ENCODE measurements at regions not wholly inside any gene's neighbourhood (a gene's known extent, or its start where the extent isn't known, plus 50 kb on each side); places are given as distances from the start of the nearest gene placed in this dataset.

DNA sequence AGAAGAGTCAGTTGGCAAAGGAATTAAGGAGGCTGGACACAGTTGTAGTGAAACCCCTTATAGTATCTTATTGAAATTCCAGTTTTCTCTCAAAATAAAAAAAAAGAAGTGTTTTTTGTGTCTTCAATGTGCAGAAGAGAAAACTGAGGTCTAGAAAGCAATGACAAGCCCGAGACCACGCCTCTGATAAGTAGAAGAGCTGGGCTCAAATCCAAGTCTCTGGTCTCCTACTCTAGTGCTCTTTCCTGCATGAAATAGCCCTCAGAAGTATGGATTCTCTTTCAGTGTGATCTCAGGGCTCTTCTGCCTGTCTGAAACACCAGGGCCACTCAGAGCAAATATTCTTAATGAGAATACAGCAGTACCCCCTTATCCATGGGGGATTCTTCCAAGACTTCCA, 200.9 kb downstream of the KIF18A start:
- no peak for DNase-seq (ENCODE audit: low spot score)

DNA sequence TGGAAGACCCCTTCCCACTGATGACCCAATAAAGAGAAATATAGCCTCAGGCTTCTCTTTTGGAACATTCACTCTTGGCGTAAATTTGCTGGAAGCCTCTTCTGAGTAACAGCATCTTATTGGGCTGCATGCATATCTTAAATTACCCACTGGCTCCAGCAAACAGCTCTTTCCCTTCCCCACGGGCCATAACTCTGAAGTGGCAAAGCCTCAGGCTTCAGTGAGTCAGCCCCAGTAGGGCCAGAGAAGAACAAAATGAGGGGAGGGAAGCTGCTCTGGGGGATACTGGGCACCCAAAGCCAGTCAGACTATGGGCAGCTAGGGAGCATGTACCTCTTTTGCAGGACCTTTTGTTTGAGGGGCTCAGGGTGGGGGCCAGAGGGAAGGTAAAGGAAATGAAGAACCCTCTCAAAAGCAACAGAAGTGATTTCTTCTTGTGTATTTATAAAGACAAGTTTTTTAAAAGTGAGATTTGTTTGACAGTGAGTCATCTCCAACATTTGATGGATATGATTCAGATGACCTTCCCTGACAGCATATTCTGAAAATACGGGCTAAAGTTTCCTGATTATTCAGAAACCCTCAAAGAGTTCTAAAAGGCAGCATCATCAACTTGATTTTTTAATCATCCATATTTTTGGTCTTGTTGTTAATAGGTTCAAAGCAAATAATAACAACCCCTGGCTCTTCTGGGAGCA, 203.4 kb downstream of the KIF18A start:
- DNase-seq (ENCODE audit: low spot score): peak; percentile 9

DNA sequence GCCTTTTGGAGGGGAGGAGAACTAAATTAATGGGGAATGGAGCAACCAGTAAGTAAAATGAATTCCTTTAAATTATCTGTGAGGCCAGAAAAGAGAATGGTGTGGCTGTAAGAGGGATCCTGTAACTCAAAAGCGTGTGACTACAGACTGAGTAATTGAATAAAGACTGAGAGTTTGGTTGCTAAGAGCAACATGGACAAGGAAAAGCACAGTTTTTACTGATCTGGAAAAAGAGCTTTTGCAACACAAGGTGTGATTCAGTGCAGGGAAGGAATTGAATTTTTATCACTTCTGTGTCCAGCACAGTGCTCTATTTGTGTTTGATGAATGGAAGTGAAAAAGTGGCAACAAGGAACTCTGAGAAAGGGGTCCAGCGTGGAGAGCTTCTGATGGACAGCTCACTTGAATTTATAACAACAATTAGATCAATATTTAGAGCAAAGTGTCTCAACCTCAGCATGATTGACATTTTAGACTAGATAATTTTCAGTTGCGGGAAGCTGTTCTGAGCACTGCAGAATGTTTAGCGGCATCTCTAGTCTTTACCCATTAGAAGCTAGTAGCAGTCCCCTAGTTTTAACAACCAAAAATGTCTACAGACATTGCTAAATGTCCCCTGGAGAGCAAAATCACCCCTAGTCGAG, 202.8 kb upstream of the BDNF start:
- DNase-seq (ENCODE audit: low spot score): peak; percentile 17

DNA sequence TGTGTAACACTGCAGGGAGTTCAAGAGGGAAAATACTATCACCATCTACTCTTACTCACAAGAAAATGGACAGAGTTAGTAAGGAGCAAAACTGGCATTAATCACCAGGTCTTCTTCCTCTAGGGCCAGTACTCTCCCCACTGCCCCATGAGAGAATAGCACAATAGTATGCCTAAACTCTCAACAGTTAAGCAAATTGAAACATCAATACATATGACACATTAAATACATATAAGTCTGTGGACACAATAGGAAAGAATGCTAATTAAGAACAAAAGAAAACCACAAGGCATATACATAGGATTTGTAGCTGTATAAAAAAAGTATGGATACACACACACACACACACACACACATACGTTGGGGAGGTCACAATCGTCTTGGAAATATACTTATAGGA, 197.9 kb upstream of the BDNF start:
- no peak for DNase-seq (ENCODE audit: low spot score)

DNA sequence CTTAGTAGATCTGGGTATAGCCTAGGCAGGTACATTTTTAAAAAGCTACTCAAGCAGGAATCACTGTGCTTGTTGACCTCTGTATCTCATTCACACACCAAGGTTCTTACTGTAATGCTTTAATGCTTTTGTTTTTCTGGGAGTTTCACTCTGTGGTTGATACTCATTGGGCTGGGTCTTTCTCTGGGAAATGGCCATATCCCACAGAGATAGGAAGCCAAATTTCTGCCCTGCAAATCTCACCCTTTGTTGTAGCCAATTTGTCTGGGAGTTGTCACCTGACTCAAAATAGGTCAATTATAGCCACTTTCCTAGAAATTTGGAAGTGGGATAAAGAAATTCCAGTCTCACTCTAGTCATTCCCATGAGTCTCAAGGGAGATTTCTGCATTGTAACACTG, 195.8 kb upstream of the BDNF start:
- DNase-seq (ENCODE audit: low spot score): no peak

DNA sequence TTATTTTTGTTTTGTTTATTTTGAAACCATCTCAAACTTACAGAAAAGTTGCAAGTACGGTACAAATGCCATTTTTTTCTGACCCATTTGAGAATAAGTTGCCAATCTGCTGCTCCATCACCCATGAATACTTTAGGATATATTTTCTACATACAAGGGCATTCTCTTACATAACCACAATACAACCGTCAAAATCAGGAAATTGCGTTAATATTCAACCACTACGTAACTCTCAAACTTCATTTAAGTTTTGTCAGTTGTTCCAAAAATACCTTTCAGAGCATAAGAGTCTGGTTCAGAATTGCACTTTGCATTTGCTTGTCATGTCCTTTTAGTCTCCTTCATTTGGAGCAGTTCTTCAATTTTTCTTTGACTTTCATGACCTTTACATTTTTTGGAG, 194.3 kb upstream of the BDNF start:
- no peak for DNase-seq (ENCODE audit: low spot score)

DNA sequence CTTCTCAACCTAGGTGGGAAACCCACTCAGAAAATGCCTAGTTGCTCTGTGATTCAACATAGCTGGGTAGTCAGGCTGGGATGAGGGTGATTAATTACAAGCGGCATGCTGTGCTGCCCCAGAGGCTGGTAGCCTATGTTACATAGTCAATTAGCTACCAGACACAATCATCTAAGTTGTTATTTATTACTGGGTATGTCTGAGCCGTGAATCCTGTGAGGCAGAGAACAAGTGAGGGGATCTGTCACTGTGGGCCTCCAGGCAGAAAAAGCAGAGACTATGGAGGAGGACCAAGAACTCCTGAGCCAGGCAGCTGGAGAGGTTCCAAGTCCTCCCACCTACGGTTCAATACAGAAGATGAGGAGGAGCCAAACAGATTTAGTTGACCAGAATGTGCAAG, 186.6 kb upstream of the BDNF start:
- no peak for DNase-seq (ENCODE audit: low spot score)

DNA sequence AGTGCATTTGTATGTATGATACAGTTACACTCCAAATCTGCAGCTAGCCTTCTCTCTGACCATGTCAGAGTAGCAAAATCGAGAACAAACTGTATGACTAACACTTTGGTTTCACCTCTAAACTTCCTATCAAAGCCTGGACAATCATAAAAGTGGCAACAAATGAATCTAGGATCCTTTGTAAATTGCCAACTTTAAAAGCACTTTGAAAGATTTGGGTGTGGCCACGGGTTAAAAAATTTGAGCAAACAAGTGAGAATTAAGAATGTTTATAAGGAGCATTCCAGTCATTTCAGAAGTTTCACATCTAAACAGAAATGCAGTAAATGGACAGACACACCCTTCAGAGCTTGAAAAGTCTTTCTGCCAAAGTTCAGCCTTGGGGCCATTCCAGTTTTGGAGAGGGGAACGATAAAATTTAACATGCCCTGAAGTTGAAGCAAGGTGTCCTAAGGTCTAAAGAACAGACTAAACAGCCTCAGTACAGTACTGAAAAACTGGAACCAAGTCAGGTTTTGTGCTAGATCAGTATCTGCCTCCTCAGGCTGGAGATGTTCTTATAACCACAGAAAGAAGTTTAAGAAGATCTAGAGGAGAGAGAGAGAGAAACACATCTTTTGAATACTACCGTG, 181.9 kb upstream of the BDNF start:
- DNase-seq (ENCODE audit: low spot score): no peak

DNA sequence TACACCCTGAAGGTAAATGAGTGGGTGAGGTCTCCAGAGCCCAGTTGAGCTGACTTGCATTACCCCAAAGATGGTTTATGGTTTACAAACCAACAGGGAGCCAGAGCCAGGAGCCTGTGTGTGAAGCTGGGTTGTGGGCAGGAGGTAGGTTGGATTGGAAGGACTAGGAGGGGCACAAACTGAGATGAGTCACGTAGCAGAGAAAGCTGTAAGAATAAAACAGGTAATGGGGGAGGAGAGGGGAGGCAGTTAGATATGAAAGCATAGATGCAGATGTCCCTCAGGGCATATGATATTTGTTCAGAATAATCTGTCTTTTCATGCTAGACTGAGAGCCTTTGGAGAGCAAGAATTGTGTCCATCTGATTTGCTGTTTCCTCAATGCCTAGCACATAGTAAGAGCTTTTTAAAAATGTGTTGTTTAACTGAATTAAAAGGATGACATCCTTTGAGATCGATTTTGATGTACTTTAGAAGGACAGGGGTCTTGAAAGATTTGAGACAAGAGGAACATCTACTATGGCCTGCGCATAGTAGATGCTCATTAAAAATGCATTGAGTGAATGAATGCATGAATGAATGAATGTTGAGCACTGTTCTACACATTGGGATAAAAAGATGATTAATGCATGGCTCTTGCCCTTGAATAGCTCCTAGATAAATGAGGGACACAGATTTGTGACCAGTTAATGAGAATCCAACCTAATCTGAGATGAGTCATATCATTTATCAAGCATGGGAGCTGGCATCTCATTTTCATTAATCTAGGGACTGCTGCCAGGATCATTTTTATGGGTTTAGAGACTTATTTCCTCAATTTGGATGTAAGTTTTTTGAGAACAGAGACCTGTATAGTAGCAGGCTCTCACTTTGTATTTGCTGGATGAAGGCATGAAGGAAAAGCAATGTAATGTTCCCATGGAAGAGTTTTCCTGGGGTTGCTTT, 175.8 kb upstream of the BDNF start:
- no peak for DNase-seq (ENCODE audit: low spot score)

DNA sequence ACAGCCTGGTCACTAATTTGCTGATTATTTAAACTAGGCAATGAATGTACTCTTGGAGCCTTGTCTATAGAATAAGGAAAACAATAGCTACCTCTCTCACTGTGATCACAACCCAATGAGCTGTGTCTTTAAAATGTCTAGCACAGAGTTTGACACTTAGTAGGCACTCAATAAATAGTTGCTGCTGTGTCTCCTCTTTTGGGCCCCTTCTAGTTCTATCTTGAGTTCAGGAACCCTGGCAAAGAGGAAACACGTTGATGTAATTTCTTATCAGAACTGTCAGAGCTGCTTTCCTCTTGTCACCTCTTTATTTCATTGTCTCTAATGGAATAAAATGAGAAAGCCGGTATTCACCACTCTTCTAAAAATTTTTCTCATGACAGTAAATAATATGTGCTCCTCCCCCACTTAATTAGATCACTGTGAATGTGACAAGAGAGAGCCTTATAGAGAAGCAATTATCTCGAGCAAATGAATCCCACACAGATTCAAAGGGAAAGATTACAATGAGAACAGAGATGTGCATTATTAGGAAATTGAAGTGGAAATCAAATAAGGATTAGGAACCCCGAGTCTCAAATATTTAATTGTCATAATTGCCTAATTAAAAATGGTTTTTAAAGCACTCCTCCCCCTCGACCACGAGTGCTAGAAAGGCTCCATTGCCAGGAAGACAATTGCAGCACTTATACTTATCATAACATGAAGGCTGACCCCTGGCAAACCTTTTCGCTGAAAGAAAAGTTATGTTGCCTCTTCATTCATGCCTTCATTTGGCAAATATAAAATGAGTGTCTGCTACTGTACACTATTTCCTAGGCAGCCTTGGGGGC, 175.0 kb upstream of the BDNF start:
- no peak for DNase-seq (ENCODE audit: low spot score)

DNA sequence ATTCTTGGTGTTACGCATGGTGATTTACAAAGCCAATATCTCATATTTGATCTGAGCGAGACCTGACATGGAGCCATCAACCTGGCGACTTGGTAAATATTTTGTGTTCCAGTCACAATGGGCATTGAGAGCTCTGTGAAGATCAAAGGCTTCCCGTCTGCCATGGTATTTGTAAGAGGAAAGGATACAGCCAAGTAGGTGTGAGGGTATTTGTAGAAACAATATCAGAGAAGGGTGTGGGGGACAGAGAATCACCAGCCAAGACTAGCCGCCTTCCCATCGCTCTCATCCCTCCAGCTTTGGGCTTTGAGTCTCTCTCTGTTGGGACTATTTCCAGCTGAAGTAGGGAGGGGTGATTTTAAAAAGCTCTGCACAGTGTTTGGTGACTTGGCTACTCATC, 173.4 kb upstream of the BDNF start:
- no peak for DNase-seq (ENCODE audit: low spot score)

DNA sequence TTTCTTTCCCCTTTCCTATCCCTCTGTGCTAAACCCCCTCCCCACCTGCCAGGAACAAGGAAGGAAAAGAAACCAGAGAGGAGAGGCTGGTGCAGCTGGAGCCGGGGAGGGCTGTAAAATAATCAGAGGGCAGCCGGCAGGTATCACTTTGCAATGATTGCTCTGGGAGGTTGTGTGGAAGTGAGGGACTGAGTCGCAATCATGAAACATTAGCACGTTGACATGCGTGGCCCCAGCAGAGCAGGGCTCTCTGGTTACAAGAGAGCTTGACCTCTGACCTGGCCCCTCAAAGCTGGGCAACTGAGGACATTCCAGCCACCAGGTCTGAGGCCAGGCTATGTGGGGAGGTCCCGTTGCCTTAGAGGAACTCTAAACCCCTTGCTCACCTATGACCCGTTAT, 170.8 kb upstream of the BDNF start:
- no peak for DNase-seq (ENCODE audit: low spot score)

DNA sequence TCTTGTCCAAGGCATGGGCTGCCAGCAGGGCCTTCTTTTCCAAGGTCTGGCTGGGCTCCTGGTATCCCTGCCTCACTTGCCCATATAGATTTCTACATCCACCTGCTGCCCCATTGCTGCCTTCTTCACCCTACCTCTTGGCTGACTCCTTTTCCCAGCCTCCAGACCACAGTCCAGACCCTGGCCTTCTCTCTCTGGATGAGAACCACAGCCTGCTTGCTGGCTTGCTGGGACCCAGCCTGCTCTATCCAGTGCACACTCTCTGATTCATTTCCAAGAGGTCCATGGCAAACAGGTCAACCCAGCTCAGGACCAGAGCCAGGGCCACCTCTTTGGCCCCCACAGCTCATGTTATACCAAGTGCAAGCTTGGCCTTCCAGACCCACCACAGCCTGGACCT, 169.4 kb upstream of the BDNF start:
- DNase-seq (ENCODE audit: low spot score): no peak

DNA sequence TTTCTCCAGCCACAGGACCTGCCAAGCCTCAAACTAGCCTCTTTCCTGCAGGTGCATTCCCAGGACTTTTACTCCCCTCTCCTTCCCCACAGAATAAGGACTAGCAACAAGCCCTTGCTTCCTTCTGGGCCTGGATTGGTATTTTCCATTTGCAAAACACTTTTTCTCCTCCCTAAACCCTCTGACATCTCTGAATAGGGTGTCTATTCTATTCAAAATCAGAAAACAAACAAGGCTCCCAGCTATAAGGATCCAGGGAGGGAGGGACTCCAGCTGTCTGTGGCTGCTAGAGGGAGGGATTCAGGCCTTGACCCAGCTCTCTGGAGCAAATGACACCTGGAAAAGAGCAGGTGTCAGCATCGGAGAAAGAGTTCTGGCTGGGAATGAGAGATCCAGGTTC, 168.5 kb upstream of the BDNF start:
- no peak for DNase-seq (ENCODE audit: low spot score)

DNA sequence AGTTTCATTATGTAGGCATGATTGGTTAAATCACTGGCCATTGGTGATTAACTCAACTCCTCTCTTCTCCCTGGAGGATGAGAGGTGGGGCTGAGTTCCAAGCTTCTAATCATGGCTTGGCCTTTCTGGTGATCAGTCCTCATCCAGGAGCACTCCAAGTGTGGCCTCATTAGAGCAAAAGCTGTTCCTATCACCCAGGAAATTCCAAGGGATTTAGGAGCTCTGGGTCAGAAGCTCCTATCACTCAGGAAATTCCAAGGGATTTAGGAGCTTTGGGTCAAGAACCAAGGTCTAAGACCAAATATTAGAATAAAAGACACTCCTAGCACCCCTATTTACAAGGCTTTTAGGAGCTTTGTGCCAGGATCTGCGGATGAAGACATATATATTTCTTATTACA, 168.0 kb upstream of the BDNF start:
- no peak for DNase-seq (ENCODE audit: low spot score)

DNA sequence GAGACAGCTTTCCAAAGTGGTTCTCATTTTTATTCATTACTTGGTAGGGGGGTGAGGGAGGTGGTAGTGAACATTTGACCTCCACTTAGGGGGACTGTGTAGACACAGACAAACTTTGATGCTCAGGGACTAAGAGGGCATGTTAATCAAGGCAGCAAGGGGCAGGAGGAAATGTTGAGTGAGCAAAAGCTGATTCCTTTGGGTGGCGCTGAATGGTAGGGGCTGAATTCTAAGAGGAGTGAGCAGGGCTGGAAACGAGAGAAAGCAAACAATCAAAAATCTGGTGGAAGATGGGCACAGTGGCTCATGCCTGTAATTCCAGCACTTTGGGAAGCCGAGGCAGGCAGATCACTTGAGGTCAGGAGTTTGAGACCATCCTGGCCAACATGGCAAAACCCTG, 164.8 kb upstream of the BDNF start:
- DNase-seq (ENCODE audit: low spot score): no peak

DNA sequence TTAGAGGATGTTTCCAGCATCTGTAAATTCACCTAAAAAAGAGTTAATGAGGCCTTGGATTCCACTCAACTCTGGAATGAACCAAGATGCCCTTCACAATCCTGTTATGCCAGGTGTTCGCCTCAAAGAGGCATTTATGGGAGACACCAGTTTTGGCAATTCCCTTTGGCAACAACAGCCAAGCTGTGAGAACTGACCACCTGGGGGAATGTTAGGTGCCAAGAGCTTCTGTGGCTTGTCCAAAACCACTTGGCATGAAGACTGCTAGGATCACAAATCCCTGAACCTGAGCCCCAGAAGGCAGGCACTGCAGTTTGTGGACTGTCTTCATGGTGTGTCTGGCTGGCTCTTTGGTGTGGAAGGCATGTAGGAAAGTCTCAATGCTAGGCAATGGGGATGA, 164.4 kb upstream of the BDNF start:
- DNase-seq (ENCODE audit: low spot score): no peak

DNA sequence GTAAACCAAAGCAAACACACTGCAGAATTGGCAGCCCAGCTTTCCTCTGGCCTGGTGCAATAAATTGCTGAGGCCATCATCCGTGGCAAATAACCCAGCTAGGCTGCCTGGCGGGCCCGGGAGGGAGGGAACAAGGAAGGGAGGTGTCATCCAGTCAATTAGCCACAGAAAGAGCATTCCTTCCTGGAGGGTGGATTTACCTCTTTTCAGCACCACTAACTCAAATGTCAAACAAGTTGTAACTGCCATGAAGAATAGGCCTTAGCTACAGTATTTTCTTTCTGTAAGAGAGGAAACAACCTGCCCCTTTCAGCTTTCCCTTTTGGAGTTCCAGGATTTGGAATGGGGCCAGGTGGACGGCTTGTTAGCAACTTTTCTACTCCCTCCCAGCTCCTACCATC, 163.8 kb upstream of the BDNF start:
- no peak for DNase-seq (ENCODE audit: low spot score)

DNA sequence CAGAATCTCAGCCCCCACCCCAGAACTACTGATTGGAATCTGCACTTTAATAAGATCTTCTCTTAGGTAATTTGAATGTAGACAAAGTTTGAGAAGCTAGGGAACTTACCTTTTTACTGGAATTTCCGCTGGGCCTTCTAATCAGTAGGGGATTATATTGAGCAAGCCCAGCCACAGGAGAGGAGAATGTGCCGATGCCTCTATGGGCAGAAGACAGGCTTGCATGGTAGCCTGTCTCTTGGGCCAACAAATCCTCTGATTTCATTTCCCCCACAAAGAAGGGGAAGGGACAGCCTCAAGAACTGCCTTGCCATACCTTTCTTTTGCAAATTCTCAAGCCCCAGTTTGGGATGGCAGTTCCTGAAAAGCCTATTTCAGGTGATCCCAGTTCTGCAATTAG, 163.4 kb upstream of the BDNF start:
- no peak for DNase-seq (ENCODE audit: low spot score)

DNA sequence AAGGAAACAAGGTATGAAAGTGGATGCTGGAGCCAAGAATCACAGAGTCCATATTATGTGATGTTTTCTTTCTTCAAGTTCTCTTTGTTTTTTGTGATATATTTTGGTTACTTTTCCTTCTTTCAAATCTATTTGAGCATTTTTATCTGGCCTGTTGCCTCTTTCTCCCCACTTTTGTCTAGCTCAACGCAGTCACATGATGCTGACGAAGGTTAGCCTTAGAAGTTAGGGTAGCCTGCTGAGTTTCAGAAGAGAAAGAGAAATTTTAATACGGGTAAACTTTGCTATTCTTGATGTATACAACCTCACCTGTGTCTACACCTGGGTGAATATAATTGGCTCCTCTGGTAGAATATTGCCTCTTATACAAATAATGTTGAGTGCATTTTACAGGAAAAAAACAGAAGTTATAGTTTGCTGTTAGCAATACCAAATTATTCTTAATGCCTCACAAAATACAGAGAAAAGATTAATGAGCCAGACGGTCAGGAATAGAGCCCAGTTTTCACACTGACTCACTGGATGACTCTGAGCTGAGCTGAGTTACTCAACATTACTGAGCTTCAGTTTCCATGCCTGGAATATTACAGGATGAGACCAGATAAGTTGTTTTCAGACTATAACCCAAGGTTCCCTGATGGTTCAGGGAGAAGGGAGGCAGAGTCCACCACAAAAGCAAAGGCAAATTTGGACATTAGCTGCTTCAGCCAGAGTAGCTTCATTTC, 161.6 kb upstream of the BDNF start:
- peak; percentile 80 for DNase-seq (ENCODE audit: low spot score)

DNA sequence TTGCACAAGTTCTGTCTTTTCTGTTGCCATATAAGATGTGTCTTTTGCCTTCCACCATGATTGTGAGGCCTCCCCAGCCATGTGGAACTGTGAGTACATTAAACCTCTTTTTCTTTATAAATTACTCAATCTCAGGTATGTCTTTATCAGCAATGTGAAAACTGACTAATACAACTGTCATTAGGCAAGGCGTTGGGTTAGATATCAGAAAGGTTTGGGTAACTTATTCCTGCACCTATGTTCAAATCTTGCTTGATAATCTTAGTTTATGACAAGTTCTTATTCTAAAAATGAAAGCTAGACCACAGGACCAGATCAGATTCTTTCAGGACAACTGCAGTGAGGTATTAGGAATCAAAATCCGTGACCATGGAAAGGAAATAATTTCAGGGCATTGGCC, 160.6 kb upstream of the BDNF start:
- DNase-seq (ENCODE audit: low spot score): no peak

Data from RKO (cell line).